ENCODE measurements at regions not wholly inside any gene's neighbourhood (a gene's known extent, or its start where the extent isn't known, plus 50 kb on each side); places are given as distances from the start of the nearest gene placed in this dataset.

DNA sequence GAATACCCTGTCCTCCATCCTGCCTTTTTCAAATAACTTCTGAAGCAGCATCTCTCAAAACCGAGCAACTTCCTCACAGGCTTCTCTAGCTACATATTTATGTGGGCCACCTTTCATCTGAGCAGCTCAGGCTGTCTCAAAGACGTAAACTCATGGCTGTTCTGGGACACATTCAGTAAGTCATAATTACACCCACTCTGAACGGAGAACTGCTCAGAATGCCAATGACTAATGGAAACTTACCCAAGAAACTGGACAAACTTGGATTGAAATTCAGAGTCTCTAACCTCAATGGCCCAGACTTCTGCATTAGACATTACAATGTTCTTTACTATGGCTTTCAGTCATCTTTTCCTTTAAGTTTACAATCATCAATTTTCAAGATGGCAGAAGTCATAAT lies 145.2 kb downstream of the RAD51AP2 start:
- no peak for TF ChIP-seq POLR2A (IDR thresholded peaks at IDR 0.05)
- TF ChIP-seq, protein P1, sequence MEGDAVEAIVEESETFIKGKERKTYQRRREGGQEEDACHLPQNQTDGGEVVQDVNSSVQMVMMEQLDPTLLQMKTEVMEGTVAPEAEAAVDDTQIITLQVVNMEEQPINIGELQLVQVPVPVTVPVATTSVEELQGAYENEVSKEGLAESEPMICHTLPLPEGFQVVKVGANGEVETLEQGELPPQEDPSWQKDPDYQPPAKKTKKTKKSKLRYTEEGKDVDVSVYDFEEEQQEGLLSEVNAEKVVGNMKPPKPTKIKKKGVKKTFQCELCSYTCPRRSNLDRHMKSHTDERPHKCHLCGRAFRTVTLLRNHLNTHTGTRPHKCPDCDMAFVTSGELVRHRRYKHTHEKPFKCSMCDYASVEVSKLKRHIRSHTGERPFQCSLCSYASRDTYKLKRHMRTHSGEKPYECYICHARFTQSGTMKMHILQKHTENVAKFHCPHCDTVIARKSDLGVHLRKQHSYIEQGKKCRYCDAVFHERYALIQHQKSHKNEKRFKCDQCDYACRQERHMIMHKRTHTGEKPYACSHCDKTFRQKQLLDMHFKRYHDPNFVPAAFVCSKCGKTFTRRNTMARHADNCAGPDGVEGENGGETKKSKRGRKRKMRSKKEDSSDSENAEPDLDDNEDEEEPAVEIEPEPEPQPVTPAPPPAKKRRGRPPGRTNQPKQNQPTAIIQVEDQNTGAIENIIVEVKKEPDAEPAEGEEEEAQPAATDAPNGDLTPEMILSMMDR (IDR thresholded peaks at IDR 0.05) = no peak
- TF ChIP-seq POLR2AphosphoS5 (IDR thresholded peaks at IDR 0.05) = no peak
- TF ChIP-seq EP300 (IDR thresholded peaks at IDR 0.05) = no peak

All from suprapubic skin (tissue), 4 donors.